ENCODE measurements at regions not wholly inside any gene's neighbourhood (a gene's known extent, or its start where the extent isn't known, plus 50 kb on each side); places are given as distances from the start of the nearest gene placed in this dataset.
A peak's percentile ranks its signal among the peaks of the same experiment; 100 is the strongest.

- POLR2A ChIA-PET, result no interaction called here
- Histone ChIP-seq H2AFZ (ENCODE audit: low read depth) (no peak overlapping the region), H3K4me2 (peak overlapping the region; percentile 54; the same call in 1 of the 2 replicates), H3K9me2 (no peaks in the 10 kb centered on the region), H3K27me3 (ENCODE audit: insufficient read depth) (no peaks in the 10 kb centered on the region), H3K4me3 (ENCODE audit: low read depth in 2 of 2, low read length in 1 of 2) (no peak overlapping the region), H3K9ac (peak overlapping the region; percentile 73), H3K79me2 (ENCODE audit: insufficient read depth) (no peaks in the 10 kb centered on the region), H3K27ac (ENCODE audit: low read depth in 2 of 2, low read length in 1 of 2) (peak overlapping the region; percentile 64 to 100; a peak in 3 of 4 replicates), H3F3A (replicated peaks; ENCODE audit: insufficient read depth) (peaks cover 74% of the 10 kb centered on the region), H3K36me3 (replicated peaks in 1 of 2; ENCODE audit: control insufficient read depth in 1 of 2, insufficient read depth in 2 of 2, low read length in 1 of 2) (no peaks in the 10 kb centered on the region), H3K9me3 (no peaks in the 10 kb centered on the region), H4K20me1 (ENCODE audit: insufficient read depth) (no peaks in the 10 kb centered on the region), H3K4me1 (ENCODE audit: control insufficient read depth in 1 of 2, insufficient read depth in 2 of 2, low read depth in 1 of 2, low read length in 1 of 2) (peaks cover 0 to 50% of the 10 kb centered on the region in 2 experiments; a peak in 3 of 4 replicates)
- WGBS (ENCODE audit: low lambda C conversion rate), result 11% methylated on average over 3 of the region's 3 CpGs
- CTCF ChIA-PET, result interaction anchor here (1.0 to 1.2 kb wide), 2 partner anchors 10 to 13 kb away, joined by 3 to 4 read pairs; no protein-coding TSS in a partner anchor
- DNase-seq, result no peak
- peak; percentile 67; the same call in 1 of the 2 replicates for TF ChIP-seq FOXM1 (IDR thresholded peaks at IDR 0.05; ENCODE audit: low read depth)
- peak; percentile 51; the same call in 1 of the 2 replicates for TF ChIP-seq NFIC (IDR thresholded peaks at IDR 0.05; ENCODE audit: borderline replicate concordance)
- peak; percentile 59; the same call in 1 of the 2 replicates for TF ChIP-seq PBX3 (IDR thresholded peaks at IDR 0.05)
- TF ChIP-seq JUND (IDR thresholded peaks at IDR 0.05), result peak; percentile 25; the same call in 1 of the 2 replicates
- TF ChIP-seq EP300 (IDR thresholded peaks at IDR 0.05; ENCODE audit: borderline replicate concordance in 1 of 2, low read depth in 1 of 2, low read length in 1 of 2), result peak; percentile 48 to 74; a peak in 3 of 4 replicates
- TF ChIP-seq TEAD4 (IDR thresholded peaks at IDR 0.05; ENCODE audit: borderline replicate concordance, insufficient read depth), result 0 out of 2 replicates have a peak, but pooled peaks have one; percentile 43
- TF ChIP-seq MEF2A (IDR thresholded peaks at IDR 0.05; ENCODE audit: borderline replicate concordance, low read depth), result no peak
- no peak for TF ChIP-seq IRF3 (IDR thresholded peaks at IDR 0.05; ENCODE audit: low read depth, low read length)
- TF ChIP-seq TCF12 (IDR thresholded peaks at IDR 0.05), result peak; percentile 77; the same call in 1 of the 2 replicates
- no peak for TF ChIP-seq YY1 (IDR thresholded peaks at IDR 0.05; ENCODE audit: low read depth)
- TF ChIP-seq RXRA (IDR thresholded peaks at IDR 0.05; ENCODE audit: borderline replicate concordance, low read depth), result 0 out of 2 replicates have a peak, but pooled peaks have one; percentile 40
- TF ChIP-seq POLR2AphosphoS5 (IDR thresholded peaks at IDR 0.05; ENCODE audit: low read depth, low read length), result peak; percentile 35; the same call in 1 of the 2 replicates
- no peak for TF ChIP-seq CTCF (IDR thresholded peaks at IDR 0.05)
Observed at GRCh38 chr5:33309536-33310345, 131.0 kb upstream of the TARS1 start.
